ENCODE measurements at regions not wholly inside any gene's neighbourhood (a gene's known extent, or its start where the extent isn't known, plus 50 kb on each side); places are given as distances from the start of the nearest gene placed in this dataset.

DNA sequence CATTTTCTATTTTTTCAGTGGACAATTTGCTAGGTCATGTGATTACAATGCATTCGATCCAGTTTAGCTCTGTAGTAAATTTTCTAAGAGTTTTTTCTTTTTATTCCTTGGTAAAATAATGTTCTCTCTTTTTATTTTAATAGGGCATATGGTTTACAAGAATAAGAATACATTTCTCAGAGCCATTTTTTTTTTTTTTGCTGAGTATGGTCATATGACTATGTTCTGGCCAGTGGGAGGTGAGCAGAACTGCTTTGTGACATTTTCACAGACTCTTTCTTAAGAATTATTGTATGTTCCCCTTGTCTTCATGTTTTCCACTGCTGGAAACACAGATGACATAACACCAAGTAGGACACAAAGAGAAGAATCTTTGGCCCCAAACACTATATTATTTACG is 626.6 kb upstream of the FSHR start:
- H3K27ac ChIP-seq (ENCODE audit: low read depth, low read length, poor library complexity, severe bottlenecking) = no peak overlapping the region

DNA sequence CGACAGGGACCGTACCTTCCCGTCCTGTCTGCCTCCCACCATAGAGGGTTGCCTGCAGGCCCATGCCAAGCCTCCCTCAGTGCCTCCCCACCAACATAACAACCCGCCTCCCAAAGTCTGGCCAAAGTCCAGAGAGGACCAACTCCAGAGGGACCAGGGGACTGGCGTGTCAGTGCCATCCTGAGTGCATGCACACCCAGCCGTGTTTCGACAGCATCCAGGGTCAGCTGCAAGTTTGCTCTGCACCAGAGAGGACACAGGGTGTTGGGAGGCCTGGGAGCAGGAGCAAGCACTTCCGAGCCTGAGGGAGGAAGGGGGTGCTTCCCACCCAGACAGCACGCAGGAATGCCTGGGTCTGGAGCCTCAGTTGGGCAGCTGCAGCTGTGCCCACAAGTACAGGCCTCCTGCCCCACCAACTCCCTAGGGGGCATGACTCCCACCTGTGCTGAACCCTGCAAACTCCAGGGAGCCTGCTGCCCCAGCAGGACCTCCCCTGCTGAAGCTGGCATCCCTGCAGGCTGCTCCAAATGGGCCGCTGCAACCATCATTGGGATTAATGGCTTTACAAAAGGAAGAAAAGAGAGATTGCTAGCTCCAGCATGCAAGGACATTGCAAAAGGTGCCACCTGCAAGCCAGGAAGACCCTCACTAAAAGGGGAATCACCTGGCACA is 618.1 kb upstream of the FSHR start:
- Histone ChIP-seq H4K20me1 (ENCODE audit: insufficient read depth, low read length) (no peaks in the 10 kb centered on the region), H3K4me3 (ENCODE audit: low read depth, low read length, poor library complexity, severe bottlenecking) (no peak overlapping the region), H3K9me3 (ENCODE audit: low read length) (no peaks in the 10 kb centered on the region), H3K4me2 (ENCODE audit: low read length) (no peak overlapping the region), H3K79me2 (ENCODE audit: insufficient read depth, low read length) (no peaks in the 10 kb centered on the region), H3K4me1 (ENCODE audit: insufficient read depth, low read length, severe bottlenecking) (no peaks in the 10 kb centered on the region), H3K36me3 (ENCODE audit: insufficient read depth, low read length) (no peaks in the 10 kb centered on the region), H3K9me2 (ENCODE audit: low read depth, low read length) (no peaks in the 10 kb centered on the region), H3K27ac (ENCODE audit: low read depth, low read length, poor library complexity, severe bottlenecking) (no peak overlapping the region), H2AFZ (ENCODE audit: low read length) (no peak overlapping the region), H3K27me3 (ENCODE audit: insufficient read depth, low read length) (no peaks in the 10 kb centered on the region), H3F3A (ENCODE audit: insufficient read depth, low read length) (no peaks in the 10 kb centered on the region), H3K9ac (ENCODE audit: low read length) (no peak overlapping the region)
- no peak for TF ChIP-seq EZH2 (IDR thresholded peaks at IDR 0.05; ENCODE audit: borderline replicate concordance, low read length)
- TF ChIP-seq, protein P1, sequence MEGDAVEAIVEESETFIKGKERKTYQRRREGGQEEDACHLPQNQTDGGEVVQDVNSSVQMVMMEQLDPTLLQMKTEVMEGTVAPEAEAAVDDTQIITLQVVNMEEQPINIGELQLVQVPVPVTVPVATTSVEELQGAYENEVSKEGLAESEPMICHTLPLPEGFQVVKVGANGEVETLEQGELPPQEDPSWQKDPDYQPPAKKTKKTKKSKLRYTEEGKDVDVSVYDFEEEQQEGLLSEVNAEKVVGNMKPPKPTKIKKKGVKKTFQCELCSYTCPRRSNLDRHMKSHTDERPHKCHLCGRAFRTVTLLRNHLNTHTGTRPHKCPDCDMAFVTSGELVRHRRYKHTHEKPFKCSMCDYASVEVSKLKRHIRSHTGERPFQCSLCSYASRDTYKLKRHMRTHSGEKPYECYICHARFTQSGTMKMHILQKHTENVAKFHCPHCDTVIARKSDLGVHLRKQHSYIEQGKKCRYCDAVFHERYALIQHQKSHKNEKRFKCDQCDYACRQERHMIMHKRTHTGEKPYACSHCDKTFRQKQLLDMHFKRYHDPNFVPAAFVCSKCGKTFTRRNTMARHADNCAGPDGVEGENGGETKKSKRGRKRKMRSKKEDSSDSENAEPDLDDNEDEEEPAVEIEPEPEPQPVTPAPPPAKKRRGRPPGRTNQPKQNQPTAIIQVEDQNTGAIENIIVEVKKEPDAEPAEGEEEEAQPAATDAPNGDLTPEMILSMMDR (IDR thresholded peaks at IDR 0.05; ENCODE audit: low read length) = no peak

More for the DNA sequence above, 626.6 kb upstream of the FSHR start:
- no peaks in the 10 kb centered on the region for H3K27me3 ChIP-seq (ENCODE audit: insufficient read depth, low read length)
- no peak overlapping the region for H3K4me3 ChIP-seq (ENCODE audit: low read depth, low read length, poor library complexity, severe bottlenecking)
- H3K79me2 ChIP-seq (ENCODE audit: insufficient read depth, low read length) = no peaks in the 10 kb centered on the region
- H3K4me1 ChIP-seq (ENCODE audit: insufficient read depth, low read length, severe bottlenecking) = no peaks in the 10 kb centered on the region
- H2AFZ ChIP-seq (ENCODE audit: low read length) = no peak overlapping the region
- no peak overlapping the region for H3K9ac ChIP-seq (ENCODE audit: low read length)
- no peaks in the 10 kb centered on the region for H3K9me3 ChIP-seq (ENCODE audit: low read length)
- no peaks in the 10 kb centered on the region for H3K36me3 ChIP-seq (ENCODE audit: insufficient read depth, low read length)
- no peak overlapping the region for H3K4me2 ChIP-seq (ENCODE audit: low read length)
- H3K9me2 ChIP-seq (ENCODE audit: low read depth, low read length) = no peaks in the 10 kb centered on the region
- no peaks in the 10 kb centered on the region for H4K20me1 ChIP-seq (ENCODE audit: insufficient read depth, low read length)
- H3F3A ChIP-seq (ENCODE audit: insufficient read depth, low read length) = no peaks in the 10 kb centered on the region
- TF ChIP-seq, protein P1 (IDR thresholded peaks at IDR 0.05; ENCODE audit: low read length) = no peak
- TF ChIP-seq EZH2 (IDR thresholded peaks at IDR 0.05; ENCODE audit: borderline replicate concordance, low read length) = no peak

DNA sequence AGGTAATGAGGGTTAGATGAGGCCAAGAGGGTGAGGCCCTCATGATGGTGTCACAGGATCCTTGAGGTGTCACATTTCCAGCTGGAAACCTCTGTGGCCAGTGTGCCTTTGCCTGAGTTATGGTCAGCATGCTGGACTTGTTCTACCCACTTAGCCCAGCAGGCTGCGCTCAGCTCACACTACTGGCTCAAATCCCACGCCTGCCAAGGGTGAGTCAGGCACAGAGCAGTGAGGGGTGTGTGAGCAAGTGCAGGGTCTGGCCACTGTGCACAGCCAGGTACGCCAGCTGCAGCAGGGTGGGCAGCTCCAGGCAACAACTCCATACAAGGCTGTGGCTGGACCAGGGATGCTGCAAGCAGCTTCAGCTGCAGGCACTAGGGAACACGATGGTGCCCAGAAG is 616.6 kb upstream of the FSHR start:
- Histone ChIP-seq H3K36me3 (ENCODE audit: insufficient read depth, low read length) (no peaks in the 10 kb centered on the region), H3K27ac (ENCODE audit: low read depth, low read length, poor library complexity, severe bottlenecking) (no peak overlapping the region), H4K20me1 (ENCODE audit: insufficient read depth, low read length) (no peaks in the 10 kb centered on the region), H3K9me3 (ENCODE audit: low read length) (no peaks in the 10 kb centered on the region), H3K4me3 (ENCODE audit: low read depth, low read length, poor library complexity, severe bottlenecking) (no peak overlapping the region), H3K9ac (ENCODE audit: low read length) (no peak overlapping the region), H2AFZ (ENCODE audit: low read length) (no peak overlapping the region), H3K27me3 (ENCODE audit: insufficient read depth, low read length) (no peaks in the 10 kb centered on the region), H3K79me2 (ENCODE audit: insufficient read depth, low read length) (no peaks in the 10 kb centered on the region), H3K4me1 (ENCODE audit: insufficient read depth, low read length, severe bottlenecking) (no peaks in the 10 kb centered on the region), H3K9me2 (ENCODE audit: low read depth, low read length) (no peaks in the 10 kb centered on the region), H3F3A (ENCODE audit: insufficient read depth, low read length) (no peaks in the 10 kb centered on the region), H3K4me2 (ENCODE audit: low read length) (no peak overlapping the region)
- TF ChIP-seq EZH2 (IDR thresholded peaks at IDR 0.05; ENCODE audit: borderline replicate concordance, low read length) = no peak
- TF ChIP-seq, protein P1 (IDR thresholded peaks at IDR 0.05; ENCODE audit: low read length) = peak; percentile 35; the same call in 1 of the 2 replicates

All from OCI-LY1 (cell line).